ES-I3 (cell line): ENCODE measurements at regions not wholly inside any gene's neighbourhood (a gene's known extent, or its start where the extent isn't known, plus 50 kb on each side); places are given as distances from the start of the nearest gene placed in this dataset.

Experiments used
- H3K36me3 ChIP-seq: 2 replicates; pipeline ENCODE4 v1.6.1; 2013; ENCODE audit warnings: mild to moderate bottlenecking, low read length, control low read depth, moderate library complexity; ENCODE audit not compliant: insufficient read depth
- H3K4me1 ChIP-seq: 2 replicates; pipeline ENCODE4 v1.6.1; 2013; ENCODE audit warnings: mild to moderate bottlenecking, control low read depth, low read length; ENCODE audit not compliant: insufficient read depth
- H3K9ac ChIP-seq: 2 replicates; pipeline ENCODE4 v1.6.1; 2013; ENCODE audit warnings: low read depth, mild to moderate bottlenecking, low read length, moderate library complexity
- H3K9me3 ChIP-seq: 2 replicates; pipeline ENCODE4 v1.6.1; 2013; ENCODE audit warnings: mild to moderate bottlenecking, low read length, moderate library complexity; ENCODE audit not compliant: control insufficient read depth, insufficient read depth

DNA sequence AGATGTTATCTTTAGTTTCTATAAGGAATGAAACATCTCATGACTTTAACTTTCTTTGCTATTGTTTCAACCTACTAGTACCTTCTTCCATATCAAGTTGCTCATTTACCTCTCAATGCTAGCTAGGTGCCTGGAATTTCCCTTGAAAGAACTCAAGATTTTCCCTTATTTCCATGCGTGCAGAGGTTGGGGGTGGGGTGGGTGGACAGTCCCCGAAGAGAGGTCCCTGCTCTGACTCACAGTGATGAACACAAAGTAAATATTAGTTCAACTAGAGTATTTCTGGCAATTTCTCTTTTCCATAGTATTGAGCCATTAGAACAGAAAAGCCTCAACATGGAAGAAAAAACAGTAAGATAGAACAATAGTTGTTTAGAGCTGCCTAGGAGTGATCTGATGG, 239.0 kb upstream of the ZP4 start:
- Histone ChIP-seq H3K9ac (no peak overlapping the region), H3K4me1 (peaks cover 14% of the 10 kb centered on the region; the same call in 1 of the 2 replicates), H3K36me3 (no peaks in the 10 kb centered on the region), H3K9me3 (peaks cover 6% of the 10 kb centered on the region; the same call in 1 of the 2 replicates)

DNA sequence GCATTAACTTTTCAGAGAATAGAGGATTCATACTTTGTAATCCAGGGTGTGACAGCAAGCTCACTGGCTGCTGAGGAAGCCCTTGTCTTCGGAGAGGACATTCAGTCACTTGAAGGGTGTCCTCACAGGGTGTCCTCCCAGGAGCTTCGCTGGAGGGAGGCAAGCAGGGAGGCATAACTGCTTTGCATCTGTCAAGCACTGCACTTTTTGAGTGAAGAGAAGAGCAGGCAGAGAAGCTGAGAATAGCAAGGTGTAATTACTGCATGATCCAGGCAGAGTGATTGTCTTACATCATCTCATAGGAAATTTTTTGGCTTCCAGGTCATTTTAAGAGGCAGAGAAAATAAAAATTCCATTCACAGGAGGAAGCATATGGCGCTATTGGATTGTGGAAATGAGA, 232.5 kb upstream of the ZP4 start:
- no peaks in the 10 kb centered on the region for H3K4me1 ChIP-seq
- H3K36me3 ChIP-seq: no peaks in the 10 kb centered on the region
- H3K9ac ChIP-seq: no peak overlapping the region
- H3K9me3 ChIP-seq: no peaks in the 10 kb centered on the region

GRCh38 chr1:238119861-238120260, 229.1 kb upstream of the ZP4 start:
- H3K9ac ChIP-seq: no peak overlapping the region
- H3K9me3 ChIP-seq: no peaks in the 10 kb centered on the region
- peaks cover 9% of the 10 kb centered on the region; the same call in 1 of the 2 replicates for H3K4me1 ChIP-seq
- H3K36me3 ChIP-seq: no peaks in the 10 kb centered on the region

DNA sequence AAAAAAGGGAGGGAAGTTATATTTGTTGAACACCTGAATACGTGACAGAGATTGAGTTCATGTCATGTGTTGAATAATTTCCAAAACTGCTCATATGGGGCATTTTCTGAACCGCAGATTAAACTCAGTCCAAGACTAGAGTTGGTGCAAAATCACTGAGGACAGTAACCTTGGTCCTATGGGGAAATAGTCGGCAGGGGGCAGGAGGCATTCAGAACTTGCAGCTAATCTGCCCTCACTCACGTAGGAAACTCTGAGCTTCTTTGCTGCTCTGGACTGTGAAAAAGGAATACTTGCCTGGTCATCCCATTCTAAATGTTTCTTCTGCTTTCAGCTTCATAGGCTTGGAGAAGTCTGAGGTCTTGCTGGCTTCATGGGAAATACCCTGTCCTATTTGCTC, 228.3 kb upstream of the ZP4 start:
- Histone ChIP-seq H3K36me3 (no peaks in the 10 kb centered on the region), H3K4me1 (peaks cover 9% of the 10 kb centered on the region; the same call in 1 of the 2 replicates), H3K9ac (no peak overlapping the region), H3K9me3 (no peaks in the 10 kb centered on the region)

GRCh38 chr1:238115852-238116251, 225.1 kb upstream of the ZP4 start:
- Histone ChIP-seq H3K36me3 (no peaks in the 10 kb centered on the region), H3K9ac (no peak overlapping the region), H3K9me3 (no peaks in the 10 kb centered on the region), H3K4me1 (peaks cover 12% of the 10 kb centered on the region; the same call in 1 of the 2 replicates)

DNA sequence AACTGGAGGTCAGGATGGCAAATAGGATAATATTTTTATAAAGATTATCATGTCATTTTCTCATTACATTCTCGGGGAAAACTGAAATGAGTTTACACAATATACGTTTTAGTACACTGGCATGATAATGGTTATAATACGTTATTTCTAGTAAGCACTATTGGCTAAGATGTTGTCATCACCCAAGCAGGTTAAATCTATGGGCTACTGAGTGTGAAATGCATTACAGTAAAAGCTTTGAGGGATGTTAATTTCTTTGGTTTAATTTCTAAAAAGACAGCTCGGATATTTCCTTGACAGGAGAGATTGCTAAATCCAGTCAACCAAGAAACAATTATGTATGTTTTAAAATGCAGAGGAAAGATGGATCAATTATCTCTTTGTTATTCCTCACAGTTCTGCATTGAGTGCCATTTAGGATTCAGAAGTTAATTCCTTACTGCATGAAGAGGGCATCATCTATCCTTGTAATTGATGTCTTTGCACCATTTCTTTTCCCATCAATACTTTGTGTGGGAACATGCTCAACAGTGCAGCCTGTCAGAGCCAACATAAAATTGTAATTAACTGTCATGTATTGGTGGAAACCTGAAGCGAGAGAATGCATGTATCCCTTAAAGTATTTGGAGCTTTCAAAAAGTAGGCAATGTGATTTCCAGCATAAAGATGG, 222.4 kb upstream of the ZP4 start:
- Histone ChIP-seq H3K9ac (no peak overlapping the region), H3K9me3 (no peaks in the 10 kb centered on the region), H3K4me1 (peaks cover 12% of the 10 kb centered on the region; the same call in 1 of the 2 replicates), H3K36me3 (no peaks in the 10 kb centered on the region)

- no peak overlapping the region for H3K9ac ChIP-seq
- no peaks in the 10 kb centered on the region for H3K36me3 ChIP-seq
- H3K9me3 ChIP-seq: no peaks in the 10 kb centered on the region
- peaks cover 12% of the 10 kb centered on the region; the same call in 1 of the 2 replicates for H3K4me1 ChIP-seq
Measured at GRCh38 chr1:238111516-238111915, 220.8 kb upstream of the ZP4 start.

DNA sequence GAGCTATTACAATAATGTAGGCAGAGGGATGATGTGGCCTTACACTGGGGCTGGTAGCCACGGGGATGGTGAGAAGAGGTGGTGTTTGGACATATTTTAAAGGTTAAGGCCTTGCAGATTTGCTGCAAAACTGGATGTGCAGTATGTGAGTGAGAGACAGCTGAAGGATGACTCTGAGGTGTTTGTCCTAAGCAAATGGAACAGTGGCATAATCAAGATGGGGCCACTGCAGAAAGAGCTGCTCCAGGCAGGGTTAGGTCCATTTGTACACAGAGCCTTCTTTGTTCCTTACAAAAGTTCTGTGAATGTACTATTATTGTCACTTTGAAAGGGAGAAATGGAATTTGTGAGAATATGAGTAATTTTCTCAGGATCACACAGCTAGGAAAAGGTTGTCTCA, 220.4 kb upstream of the ZP4 start:
- no peak overlapping the region for H3K9ac ChIP-seq
- peaks cover 8% of the 10 kb centered on the region; the same call in 1 of the 2 replicates for H3K4me1 ChIP-seq
- H3K36me3 ChIP-seq: no peaks in the 10 kb centered on the region
- no peaks in the 10 kb centered on the region for H3K9me3 ChIP-seq

DNA sequence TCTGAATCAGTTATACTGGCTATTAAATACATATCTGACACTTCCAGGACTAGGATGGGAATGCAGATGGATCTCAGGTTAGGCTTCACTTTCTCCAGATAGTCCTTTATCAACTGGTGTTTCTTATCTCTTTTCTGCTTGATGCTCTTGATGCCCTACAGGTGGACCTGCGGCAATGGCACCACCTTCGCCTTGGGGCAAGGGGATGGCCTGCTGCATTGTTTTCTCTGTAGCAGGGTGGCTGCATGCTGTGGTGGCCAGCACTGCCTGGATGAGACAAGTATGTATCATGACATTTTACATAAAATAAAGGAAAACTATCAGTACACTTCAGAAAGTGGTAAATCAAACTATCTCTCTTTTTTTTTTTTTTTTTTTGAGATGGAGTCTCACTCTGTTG, 217.7 kb upstream of the ZP4 start:
- Histone ChIP-seq H3K4me1 (peaks cover 3% of the 10 kb centered on the region; the same call in 1 of the 2 replicates), H3K9ac (no peak overlapping the region), H3K36me3 (no peaks in the 10 kb centered on the region), H3K9me3 (0 out of 2 replicates have a peak, but pooled peaks cover 2% of the 10 kb centered on the region)

DNA sequence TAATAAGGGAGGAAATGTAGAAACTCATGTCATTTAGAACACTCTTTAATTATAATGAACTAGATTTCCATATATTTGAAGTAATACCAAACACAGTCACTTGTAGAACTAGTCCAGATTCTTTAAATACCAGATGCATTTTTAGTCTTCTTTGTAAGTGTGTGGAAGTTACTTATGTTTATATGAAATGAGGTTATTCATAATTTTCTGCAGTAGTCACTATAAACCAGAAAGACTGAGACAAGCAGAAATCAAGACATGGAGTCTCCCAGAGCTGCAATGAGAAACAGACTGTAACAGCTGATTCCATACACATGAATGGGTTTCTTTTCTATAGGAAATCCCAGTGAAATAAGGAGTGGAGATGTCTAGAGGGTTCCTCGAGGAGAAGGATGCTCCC, 216.6 kb upstream of the ZP4 start:
- no peaks in the 10 kb centered on the region for H3K36me3 ChIP-seq
- H3K4me1 ChIP-seq: 0 out of 2 replicates have a peak, but pooled peaks cover 3% of the 10 kb centered on the region
- H3K9ac ChIP-seq: no peak overlapping the region
- 0 out of 2 replicates have a peak, but pooled peaks cover 2% of the 10 kb centered on the region for H3K9me3 ChIP-seq

GRCh38 chr1:238104752-238105151, 214.0 kb upstream of the ZP4 start:
- 0 out of 2 replicates have a peak, but pooled peaks cover 2% of the 10 kb centered on the region for H3K9me3 ChIP-seq
- H3K9ac ChIP-seq: no peak overlapping the region
- H3K4me1 ChIP-seq: no peaks in the 10 kb centered on the region
- no peaks in the 10 kb centered on the region for H3K36me3 ChIP-seq

DNA sequence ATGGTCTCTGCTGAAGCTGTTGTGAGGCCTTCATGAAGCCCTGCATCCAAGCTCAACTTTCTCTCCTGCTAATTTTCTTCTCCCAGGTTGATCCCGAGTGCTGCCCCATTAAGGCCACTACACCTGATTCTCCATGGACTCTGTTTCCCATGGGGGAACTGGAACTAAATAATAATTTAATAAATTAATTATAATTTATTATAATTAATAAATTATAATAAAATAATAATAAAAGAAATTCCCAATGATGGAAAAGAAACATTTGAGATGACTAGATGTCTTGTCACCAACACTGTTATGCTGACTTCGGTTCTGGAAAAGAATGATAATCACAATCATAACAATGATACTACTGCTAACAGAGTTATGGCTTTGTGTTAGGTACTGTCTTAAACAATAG, 211.2 kb upstream of the ZP4 start:
- H3K9me3 ChIP-seq: 0 out of 2 replicates have a peak, but pooled peaks cover 2% of the 10 kb centered on the region
- H3K4me1 ChIP-seq: no peaks in the 10 kb centered on the region

DNA sequence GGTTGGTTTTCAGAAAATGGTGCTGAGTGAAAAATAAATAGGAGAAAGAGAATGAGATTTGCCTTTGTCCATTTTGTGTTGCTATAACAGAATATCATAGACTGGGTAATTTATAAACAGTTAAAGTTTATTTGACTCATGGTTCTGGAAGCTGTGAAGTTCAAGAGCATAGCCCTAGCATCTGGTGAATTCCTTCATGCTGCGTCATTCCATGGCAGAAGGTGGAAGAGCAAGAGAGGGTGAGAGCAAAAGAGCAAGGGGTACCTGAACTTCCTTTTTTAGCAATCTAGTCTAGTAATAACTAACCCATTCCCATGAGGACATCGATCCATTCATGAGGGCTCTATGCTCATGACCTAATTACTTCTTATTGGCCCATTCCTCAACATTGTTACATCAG, 209.1 kb upstream of the ZP4 start:
- no peaks in the 10 kb centered on the region for H3K4me1 ChIP-seq
- H3K36me3 ChIP-seq: no peaks in the 10 kb centered on the region
- H3K9ac ChIP-seq: no peak overlapping the region
- 0 out of 2 replicates have a peak, but pooled peaks cover 2% of the 10 kb centered on the region for H3K9me3 ChIP-seq

More for the DNA sequence above, 211.2 kb upstream of the ZP4 start:
- Histone ChIP-seq H3K36me3 (no peaks in the 10 kb centered on the region), H3K9ac (no peak overlapping the region)

DNA sequence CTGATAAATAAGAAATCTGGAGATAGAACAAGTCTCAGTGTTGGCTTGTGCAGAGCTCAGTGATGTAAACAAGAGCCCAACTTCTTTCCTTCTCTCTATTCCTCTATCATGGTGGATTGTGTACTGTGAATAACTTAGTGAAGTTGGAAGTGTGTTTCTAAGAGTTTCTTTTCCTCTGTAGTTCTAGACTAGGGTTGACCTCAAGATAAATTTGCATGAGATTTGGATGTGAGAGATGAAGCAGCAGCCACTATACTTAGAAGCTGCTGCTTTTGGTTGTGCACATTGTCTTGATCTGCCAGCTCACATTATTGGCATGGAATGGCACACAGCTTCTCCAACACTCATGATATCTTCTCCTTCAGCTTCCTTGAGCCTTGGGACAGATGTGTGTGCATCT, 198.9 kb upstream of the ZP4 start:
- no peak overlapping the region for H3K9ac ChIP-seq
- no peaks in the 10 kb centered on the region; the same call in 1 of the 2 replicates for H3K9me3 ChIP-seq
- H3K36me3 ChIP-seq: no peaks in the 10 kb centered on the region
- 0 out of 2 replicates have a peak, but pooled peaks cover 5% of the 10 kb centered on the region for H3K4me1 ChIP-seq

- H3K9ac ChIP-seq: no peak overlapping the region
- H3K36me3 ChIP-seq: no peaks in the 10 kb centered on the region
- H3K4me1 ChIP-seq: 0 out of 2 replicates have a peak, but pooled peaks cover 5% of the 10 kb centered on the region
- no peaks in the 10 kb centered on the region; the same call in 1 of the 2 replicates for H3K9me3 ChIP-seq
Measured at GRCh38 chr1:238088560-238089290, 198.0 kb upstream of the ZP4 start.
